ENCODE measurements at regions not wholly inside any gene's neighbourhood (a gene's known extent, or its start where the extent isn't known, plus 50 kb on each side); places are given as distances from the start of the nearest gene placed in this dataset.

DNA sequence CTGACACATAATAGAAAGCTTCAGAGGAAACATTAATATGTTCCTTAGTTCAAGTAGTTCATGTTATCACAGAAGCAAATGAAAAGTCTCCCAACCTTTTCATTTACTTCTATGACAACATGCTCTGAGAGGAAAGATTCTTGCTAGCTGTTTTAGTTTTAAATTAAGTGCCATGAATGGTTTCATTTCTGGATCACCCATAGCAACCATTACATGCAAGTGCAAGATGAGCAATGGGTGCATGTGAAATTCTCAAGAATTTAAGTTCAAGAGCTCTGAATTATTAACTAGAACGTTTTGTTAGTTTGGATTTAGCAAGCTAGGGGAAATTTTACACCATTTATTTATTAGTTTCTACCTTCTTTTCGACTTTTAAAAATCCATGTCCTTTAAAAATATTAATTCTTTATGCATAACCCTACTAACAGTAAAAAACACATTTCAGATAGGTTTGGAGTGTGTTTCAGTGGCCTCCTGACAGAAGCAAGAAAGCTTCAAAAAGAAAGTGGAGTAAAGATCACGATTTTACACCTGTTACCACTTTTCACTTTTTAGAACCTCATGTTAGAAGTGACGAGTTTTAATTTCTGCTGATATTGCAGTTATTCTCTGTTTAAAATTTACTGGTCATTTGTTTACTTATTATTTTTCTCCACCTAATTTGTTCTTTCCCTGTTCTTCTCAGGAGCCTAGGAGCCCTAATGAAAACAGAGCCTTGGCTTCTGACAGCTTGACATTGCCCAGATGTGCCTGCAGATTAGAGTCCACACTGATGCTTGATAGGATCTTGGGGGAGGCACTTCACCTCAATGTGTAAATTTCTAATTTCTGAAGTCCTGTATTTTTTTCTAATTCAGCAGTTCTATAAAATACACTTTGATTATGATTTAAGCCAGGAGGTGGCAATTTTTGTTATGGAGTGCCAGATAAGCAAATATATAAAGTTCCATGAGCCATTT lies 995.3 kb upstream of the PHF14 start:
- no peak for DNase-seq (ENCODE audit: low spot score)

DNA sequence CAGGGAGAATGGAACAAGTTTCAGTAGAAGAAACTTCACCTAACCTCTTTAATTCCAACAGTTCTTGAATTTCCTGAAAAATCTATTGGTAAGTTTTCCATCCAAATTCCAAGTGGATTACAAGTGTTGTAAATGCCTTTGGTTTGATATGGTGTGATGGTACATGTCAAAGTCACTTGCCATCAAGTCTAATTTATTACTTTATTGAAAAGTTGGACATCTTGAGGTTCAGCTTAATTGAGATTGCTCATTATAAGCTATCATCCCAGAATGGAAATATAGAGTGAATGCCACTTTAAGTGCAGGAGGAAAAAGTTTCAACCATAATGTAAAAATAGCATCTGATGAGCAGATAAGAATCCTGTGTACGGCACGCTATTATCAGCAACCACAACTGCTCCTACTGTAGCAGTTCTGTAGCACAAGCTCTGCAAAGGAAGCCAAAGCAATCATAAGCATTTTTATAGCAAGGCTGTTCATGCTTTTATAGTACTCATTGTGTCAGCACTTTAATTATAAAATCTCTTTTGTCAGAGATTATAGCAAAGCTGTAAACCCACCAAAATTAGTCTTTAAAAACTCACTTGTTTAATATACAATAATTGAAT lies 991.8 kb upstream of the PHF14 start:
- DNase-seq (ENCODE audit: low spot score): no peak

DNA sequence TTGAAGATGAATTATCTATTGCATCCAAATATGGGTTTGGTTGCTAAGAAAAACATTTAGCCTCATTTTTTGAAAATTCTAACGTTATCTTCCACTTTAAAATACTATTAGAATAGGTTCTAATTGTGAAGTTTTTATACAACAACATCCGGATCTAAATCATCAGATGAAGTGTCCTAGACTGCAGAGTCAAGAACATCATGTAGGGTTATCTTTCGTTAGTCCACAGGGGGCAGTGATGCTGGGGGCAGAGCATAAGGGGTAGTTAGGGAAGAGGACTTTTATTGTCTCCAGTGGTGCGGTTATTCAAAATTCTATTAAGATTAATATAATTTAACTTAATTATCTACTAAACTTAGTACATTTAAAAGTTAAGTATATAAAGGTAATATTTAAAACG lies 990.6 kb upstream of the PHF14 start:
- DNase-seq (ENCODE audit: low spot score): no peak

DNA sequence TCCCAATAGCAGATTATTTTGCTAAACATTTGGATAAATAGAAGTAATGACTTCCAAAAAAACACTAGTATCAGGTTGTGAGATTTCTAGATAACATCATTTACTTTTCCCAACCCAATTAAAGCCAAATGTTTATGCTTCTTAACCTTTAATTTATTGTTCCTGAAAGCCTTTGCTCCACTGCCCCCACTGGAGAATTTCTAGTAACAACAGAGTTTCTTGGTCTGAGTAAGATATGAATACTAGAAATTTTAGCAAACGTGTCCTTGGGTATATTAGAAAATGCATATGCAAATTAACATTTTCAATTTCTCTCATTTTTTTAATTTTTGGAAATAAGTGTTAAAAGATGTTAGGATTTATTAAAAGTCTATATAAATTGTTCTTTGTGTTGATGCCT lies 958.0 kb upstream of the PHF14 start:
- DNase-seq (ENCODE audit: low spot score): no peak

DNA sequence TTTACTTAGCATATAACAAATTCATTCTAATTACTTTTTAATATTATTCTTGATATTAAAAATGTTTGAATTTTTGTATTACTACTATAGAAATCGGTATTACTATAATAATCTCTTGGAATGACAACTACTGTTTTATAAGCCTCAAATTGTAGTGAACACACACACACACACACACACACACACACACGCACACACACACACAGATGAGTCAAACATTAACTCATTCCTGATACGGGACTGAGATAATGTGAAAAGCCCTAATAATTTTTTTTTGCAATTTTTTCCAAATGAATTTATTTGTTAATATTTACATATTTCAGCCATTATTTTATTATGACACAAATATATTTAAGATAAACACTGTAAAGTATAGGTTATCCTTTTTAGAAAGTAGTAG lies 951.2 kb upstream of the PHF14 start:
- DNase-seq (ENCODE audit: low spot score): no peak

DNA sequence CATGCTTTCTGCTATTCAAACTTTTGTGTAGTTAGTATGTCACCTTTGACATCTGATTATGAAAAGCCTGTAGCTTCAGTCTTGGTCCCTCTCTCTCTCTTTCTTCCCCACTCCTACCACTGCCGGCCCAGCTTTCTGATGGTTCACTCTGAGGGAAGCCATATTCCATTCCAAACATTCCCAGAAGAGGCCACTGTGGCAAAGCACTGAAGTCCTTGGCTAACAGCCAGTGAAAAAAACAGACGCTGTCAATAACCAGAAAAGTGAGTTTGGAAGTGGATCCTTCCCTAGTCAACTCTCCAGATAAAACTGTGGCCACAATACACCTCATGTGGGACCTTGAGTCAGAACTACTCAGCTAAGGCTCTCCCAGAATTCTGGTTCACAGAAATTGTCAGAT lies 950.7 kb upstream of the PHF14 start:
- DNase-seq (ENCODE audit: low spot score): peak; percentile 5

DNA sequence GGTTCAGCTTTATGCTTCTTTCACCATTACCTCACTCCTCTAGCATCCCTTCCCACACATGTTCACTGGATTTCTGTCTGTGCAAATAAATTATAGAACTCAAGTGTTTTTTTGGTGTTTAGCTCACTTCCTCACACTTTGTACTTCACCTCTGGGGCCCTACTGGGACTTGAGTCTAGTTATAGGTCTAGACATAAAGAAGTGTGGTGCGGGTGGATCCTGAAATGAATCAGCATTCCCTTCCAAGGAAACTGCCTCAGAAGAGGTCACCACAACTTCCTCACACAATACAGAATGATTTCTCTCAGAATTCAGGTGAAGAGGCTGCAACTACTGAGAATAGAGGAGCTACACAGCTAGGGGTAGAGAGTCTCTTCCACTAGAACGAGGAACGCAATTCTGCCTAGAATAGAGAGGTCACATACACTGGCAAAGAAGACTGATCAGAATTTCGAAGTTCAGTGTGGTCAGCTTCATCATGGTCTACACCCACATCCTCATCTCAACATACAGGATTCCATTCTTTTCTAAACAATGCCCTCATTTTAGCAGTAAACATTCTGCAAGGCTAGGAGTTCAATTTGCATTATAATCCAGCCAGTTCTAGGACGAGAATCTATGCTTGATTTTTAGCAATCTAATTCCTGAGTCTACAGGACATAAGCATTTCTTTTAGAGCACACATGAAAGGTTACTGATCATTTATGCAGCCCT lies 938.7 kb upstream of the PHF14 start:
- no peak for DNase-seq (ENCODE audit: low spot score)

DNA sequence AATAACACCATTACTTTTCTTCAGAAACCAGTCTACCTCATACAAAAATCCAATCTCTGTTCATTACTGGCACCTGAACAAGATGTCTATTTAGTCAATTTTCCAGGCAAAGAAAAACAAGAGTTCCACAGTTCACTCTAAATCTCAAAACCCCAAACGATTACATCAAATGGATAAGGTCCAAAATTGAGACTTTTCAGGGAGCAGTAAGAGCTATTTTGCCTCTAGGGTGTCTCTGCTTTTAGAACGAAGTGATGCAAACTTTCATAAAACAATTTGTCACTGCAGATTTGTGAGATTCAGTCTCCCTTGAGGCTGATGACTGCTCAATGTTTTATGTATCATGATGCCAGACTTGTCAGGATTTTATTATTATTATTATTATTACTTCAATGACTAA lies 937.0 kb upstream of the PHF14 start:
- no peak for DNase-seq (ENCODE audit: low spot score)

DNA sequence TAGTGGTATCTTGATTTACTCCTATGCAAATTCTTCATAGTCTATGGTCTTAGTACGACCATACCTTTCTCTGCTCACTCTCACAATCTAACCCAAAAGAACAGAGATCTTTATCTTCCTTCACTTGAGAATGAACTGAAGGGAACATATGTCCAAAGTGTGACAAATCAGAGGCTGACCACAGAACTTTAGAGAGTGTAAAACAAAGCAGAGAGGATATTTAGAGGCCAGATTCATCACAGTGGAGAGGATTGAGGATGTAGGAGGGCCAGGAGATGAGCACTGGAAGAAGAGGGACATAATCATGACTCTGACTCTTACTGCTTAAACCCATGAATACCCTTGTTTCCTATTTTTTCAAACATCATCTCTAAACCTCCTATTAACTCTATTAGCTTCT lies 935.3 kb upstream of the PHF14 start:
- no peak for DNase-seq (ENCODE audit: low spot score)

DNA sequence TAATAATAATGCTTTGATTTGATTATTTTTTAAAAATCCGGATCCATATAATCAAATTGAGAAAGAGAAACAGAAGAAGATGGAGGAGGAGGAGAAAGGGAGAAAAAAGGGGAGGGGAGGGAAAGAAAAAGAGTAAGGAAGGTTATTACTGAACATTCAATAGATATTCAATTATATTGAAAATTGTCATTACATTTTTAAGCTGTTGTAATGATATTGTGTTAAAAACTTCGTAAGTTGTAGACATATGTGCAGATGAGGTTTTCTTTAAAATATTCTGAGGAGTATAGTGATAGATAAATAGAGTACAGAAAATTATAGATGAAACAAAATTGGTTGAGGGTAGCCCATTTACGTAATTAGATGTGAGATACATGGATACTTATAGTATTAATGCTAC lies 933.0 kb upstream of the PHF14 start:
- no peak for DNase-seq (ENCODE audit: low spot score)

DNA sequence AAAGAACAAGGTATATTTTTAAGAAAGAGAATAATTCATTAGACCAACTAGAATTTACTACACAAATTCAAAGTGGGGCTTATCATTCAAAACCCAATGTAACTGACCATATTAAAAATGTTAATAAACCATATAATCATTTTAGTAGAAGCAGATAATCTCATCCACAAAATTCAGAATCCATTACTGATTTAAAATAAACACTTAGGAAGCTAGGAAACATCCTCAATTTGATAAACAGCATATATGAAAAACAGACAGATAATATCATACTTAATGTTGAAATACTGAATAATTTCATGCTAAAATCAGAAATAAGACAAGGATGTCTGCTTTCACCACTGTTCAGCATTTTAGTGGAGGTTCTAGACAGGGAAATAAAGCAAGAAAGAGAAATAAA lies 902.8 kb upstream of the PHF14 start:
- no peak for DNase-seq (ENCODE audit: low spot score)

DNA sequence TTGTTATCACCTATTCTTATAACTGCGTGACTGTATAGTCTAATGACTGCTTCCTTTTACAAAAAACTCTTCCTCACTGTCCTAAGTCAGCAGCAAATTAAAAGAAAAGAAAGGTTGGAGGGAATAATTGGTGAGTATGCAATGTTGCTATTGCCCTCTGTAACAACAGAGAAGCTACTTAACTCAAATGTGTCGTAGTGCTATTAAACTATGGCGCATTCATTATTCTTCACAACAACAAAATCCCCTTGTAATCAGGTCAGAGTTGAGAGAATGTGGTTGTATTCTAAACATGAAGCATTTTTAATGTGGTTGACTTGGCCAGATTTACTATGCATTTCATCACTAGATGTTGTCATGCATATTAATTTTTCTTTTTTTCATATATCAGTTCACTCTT lies 897.8 kb upstream of the PHF14 start:
- no peak for DNase-seq (ENCODE audit: low spot score)

DNA sequence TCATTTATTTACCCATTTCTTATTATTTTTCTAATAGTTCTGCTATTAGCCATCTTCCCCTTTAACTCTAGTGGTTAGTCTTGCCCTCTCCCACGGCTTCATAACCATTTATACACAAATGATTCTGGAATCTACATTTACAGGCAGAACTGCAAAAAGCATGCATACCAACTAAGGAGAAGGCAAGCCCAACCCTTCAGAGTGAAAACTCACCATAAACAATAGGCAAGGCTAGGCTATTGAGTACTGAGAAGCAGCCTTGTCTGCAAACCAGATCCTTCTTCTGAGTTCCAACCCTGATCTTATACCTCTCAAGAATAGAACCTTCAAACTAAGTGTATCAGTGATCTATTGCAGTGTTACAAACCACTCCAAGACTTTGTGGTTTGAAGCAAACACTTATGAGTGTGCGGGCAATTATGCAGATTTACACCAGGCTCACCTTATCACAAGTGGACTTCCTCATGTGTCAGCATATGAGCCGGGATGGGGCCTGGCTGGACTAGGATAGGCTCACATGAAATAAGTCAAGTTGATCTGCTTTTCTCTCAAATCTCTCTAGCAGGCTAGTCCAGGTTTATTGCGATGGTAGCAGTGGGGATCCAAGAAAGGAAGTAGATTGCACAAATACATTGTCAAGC lies 896.9 kb upstream of the PHF14 start:
- DNase-seq (ENCODE audit: low spot score): no peak

DNA sequence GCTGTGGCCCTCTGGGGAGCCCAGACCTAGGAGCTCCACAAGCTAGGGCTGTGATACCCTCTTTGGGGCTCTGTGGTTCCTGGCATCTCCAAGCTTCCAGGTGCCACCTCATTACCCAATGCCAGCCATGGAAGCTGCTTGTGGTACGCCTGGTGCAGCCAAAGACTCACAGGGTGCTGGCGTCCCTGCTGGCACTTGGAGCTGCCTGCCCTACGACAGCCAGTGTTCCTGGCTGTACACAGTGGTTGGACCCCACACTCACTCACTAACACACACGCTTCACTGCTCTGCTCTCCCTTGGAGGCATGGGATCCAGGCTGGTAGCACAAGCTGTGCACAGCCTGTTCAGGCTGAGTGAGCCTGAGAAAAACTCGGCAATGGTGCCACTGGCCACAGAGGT lies 894.1 kb upstream of the PHF14 start:
- DNase-seq (ENCODE audit: low spot score): no peak

DNA sequence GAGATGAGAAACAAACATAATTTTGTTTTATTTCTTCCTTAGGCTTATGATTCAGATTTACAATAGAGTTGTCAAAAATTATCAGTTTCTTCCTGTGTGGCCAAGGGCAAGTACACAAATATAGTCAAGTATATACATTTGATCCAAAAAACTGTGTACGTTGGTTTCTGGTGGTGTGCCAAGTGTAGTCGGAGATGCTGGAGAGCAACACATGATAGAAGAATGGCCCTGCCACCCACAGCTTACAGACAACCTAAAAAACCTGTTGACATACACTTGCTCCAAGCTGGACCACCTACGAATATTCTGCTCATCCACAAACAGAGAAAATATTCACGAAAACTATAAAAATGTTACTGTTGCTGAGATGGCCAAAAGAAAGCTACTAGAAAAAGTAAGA lies 890.8 kb upstream of the PHF14 start:
- DNase-seq (ENCODE audit: low spot score): no peak

DNA sequence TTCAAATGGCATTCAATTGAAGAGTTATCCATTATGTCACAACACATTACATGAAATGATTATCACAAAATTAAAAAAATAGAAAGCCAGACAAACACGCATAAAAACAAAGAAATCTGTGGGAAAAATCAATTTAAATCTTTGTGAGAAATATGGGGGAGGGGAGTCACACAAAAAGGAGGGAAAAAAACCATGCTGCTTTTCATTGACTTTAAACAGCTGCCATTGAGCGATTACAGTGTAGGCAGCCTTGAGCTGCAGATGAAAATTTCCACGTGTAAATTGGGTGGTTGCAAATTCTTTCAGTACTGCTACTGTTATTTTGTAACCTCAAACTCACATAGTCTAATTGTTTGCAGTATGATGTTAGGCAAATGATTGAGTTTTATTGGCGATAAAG lies 889.9 kb upstream of the PHF14 start:
- no peak for DNase-seq (ENCODE audit: low spot score)

DNA sequence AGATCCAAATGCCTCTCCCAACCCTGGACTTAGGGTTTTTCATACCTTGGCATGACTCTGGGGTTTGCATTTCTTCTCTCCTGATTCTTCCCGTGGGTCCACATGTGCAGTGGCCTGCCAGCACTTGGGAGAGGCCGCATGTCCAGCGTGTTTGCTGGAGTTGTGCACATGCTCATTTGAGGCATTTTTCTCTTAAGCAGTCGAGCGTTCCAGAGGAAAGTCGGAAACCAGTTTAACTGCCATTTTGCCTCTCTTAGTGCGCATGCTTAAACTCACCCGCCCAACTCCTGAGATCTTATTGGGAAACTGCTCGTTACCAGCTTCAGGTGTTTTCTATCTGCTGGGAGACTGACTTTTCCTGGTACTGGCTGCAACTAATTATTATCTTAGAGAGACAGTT lies 888.4 kb upstream of the PHF14 start:
- DNase-seq (ENCODE audit: low spot score): no peak

DNA sequence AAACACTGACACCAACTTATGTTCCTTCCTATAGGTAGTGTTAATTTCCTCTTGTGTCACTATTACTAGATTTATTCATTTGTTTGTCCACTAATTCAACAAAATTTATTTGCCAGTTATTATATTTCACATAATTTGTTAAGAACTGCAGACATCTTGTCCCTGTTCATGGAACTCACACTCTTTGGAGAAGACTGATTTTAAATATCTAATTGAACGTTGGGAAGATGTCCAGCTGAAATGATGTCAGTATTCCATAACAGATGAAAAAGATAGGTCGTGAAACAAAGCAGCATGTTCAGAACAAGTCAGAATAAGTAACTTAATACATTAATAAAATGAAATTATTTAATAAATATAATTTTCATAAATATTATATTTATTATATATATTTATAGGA lies 873.1 kb upstream of the PHF14 start:
- DNase-seq (ENCODE audit: low spot score): no peak

DNA sequence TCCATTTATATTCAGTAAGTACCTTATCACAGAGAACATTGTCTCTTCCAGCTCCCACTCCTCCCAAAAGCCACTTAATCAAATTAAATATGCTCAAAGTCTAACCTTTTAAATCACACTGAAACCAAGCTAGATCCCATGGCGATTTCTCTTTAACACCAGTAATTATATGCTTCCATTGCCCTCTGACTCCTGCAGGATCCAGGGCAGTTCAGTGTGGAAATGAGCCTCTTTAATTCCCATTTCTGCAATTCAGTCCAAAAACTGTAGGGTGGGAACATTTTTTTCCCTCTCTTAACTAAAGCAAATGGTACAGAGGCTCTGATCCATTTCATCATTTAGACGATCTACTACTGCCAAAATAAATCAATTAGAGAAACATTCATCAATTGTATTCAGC lies 872.3 kb upstream of the PHF14 start:
- no peak for DNase-seq (ENCODE audit: low spot score)

DNA sequence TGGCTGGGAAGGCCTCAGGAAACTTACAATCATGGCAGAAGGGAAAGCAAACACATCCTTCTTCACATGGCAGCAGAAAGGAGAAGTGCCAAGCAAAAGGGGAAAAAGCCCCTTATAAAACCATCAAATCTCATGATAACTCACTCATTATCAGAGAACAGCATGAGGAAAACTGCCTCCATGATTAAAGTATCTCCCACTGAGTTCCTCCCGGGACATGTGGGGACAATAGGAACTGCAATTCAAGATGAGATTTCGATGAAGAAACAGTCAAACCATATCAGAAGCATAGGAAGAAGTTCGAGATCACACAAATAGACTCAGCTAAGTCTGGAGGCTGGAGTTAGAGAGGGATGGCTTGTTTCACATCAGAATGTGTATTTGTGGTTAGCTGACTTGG lies 869.4 kb upstream of the PHF14 start:
- DNase-seq (ENCODE audit: low spot score): no peak

DNA sequence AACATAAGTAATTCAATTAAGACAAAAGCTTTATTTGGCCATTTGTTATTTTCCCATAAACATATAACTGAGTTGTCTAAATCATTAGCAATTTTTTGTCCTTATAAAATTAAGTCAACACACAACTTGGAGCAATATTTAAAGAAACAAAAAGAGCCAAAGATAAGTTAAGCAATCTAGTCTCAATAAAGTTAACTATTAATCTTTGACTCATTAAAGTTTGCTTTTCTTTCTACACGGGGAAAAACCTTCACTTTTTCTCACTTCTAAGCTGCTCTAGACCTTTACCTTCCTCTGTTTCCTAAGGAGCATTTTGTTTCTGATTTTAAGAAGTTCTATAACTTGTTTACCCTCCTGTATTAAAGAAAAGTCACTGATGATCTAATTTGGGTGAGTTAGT lies 867.1 kb upstream of the PHF14 start:
- no peak for DNase-seq (ENCODE audit: low spot score)

DNA sequence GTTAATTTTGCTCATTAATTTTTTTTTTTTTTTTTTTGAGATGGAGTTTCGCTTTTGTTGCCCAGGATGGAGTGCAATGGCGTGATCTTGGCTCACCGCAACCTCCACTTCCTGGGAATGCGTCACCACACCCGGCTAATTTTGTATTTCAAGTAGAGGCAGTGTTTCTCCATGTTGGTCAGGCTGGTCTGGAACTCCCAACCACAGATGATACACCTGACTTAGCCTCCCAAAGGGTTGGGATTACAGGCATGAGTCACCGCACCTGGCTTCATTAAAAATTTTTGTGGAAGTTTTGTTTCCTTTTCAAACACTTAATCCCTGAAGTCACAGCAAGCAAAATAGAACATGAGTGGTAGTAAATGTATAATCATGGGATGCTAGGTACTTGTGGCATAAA lies 857.2 kb upstream of the PHF14 start:
- no peak for DNase-seq (ENCODE audit: low spot score)

DNA sequence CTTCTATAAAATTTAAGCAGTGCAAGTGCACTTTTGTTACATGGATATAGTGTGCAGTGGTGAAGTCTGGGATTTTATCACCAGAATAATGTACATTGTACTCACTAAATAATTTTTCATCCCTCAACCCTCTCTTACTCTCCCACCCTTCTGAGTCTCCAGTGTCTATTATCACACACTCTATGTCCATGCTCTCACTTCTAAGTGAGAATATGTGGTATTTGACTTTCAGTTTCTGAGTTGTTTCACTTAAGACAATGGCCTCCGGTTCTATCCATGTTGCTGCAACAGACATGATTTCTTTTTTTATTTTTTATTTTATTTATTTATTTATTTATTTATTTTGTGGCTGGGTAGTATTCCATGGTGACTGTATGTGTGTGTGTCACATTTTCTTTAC lies 855.9 kb upstream of the PHF14 start:
- no peak for DNase-seq (ENCODE audit: low spot score)
